ENCODE measurements at regions not wholly inside any gene's neighbourhood (a gene's known extent, or its start where the extent isn't known, plus 50 kb on each side); places are given as distances from the start of the nearest gene placed in this dataset.

- H3K27ac ChIP-seq: no peak overlapping the region
- no peak for TF ChIP-seq ZFX (IDR thresholded peaks at IDR 0.05)
- TF ChIP-seq, protein P1, sequence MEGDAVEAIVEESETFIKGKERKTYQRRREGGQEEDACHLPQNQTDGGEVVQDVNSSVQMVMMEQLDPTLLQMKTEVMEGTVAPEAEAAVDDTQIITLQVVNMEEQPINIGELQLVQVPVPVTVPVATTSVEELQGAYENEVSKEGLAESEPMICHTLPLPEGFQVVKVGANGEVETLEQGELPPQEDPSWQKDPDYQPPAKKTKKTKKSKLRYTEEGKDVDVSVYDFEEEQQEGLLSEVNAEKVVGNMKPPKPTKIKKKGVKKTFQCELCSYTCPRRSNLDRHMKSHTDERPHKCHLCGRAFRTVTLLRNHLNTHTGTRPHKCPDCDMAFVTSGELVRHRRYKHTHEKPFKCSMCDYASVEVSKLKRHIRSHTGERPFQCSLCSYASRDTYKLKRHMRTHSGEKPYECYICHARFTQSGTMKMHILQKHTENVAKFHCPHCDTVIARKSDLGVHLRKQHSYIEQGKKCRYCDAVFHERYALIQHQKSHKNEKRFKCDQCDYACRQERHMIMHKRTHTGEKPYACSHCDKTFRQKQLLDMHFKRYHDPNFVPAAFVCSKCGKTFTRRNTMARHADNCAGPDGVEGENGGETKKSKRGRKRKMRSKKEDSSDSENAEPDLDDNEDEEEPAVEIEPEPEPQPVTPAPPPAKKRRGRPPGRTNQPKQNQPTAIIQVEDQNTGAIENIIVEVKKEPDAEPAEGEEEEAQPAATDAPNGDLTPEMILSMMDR (conservative IDR thresholded peaks at IDR 0.05): no peak
Measured at GRCh38 chr17:79533116-79533515, 77.7 kb downstream of the RBFOX3 start.

- H3K27ac ChIP-seq: no peak overlapping the region
- TF ChIP-seq, protein P1 (conservative IDR thresholded peaks at IDR 0.05): no peak
- no peak for TF ChIP-seq ZFX (IDR thresholded peaks at IDR 0.05)
Measured at GRCh38 chr17:79532107-79532790, 78.6 kb downstream of the RBFOX3 start.

DNA sequence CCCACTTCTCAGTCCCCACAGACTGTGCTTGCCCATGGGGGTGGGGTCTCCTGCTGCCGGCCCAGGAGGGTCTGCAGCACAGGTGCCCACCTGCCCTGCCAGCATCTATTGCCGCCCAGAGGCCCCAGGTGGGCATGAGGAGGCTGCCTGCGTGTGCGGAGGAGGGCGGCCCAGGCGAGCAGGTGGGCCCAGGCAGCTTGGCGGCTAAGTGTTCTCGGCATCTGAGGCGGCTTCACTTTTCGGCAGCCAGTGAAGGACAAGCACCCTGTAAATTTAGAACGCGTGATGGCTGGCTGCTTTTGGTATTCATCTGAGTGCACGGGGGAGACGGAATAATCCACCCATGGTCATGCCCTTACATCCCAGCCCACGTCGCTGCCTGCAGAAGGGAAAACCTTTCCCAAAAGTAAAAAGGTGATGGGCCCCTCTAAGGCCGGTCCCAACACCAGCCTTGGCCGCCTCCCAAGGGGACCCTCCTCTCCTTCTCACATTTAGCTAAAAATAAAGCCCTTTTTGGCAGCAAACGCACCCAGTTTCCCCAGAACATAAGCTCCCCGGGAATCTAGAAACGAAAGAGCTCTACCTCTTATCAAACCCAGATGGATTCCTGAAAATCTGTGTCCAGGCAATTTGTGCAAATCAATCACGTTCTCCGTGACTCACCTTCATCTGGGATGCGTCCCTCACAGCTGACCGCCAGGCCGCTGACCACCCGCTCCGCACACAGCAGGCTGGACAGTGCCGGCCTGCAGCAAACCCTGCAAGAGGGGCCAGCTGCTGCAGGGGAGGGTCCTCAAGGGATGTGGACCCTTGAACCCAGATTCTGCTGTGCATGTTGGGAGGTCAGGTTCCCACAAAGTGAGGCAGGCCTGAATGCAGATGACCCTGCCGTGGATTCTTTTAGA is 79.4 kb downstream of the RBFOX3 start:
- TF ChIP-seq ZFX (IDR thresholded peaks at IDR 0.05): no peak
- TF ChIP-seq, protein P1 (conservative IDR thresholded peaks at IDR 0.05): no peak
- H3K27ac ChIP-seq: no peak overlapping the region

DNA sequence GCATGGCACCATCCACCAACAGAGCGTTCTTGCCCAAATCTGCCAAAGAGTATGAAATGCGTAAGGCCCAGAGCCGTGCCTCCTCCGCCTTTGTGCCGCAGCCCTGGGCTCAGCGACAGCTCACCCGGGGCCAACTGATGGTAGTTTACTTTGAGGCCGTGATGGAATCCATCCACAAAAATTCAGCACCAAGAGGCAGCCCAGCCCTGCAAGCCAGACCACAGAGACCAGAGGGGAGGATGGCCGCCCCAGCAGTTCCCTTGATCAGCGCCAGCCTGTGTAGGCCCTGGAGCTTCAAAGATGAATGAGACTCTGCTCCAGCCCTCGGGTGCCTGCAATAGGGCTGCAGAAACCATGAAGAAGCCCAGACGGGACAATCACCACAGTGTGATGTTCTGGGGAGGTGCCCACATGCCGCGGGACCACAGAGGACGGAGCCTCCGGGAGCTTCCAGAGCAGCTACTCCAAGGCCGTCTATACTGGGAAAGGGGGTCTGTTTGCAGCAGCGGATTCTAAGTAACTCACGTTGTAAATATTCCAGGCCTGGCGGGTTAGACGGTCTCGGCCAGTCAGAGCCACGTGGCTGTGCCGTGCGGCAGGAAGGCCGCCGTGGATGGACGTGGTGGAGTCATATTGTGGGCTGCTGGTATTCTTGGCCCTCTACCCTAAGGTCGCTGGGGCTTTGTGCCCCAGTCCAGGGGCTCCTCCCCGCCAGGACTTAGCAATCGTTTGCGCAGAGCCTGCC is 80.3 kb downstream of the RBFOX3 start:
- no peak overlapping the region for H3K27ac ChIP-seq
- TF ChIP-seq, protein P1 (conservative IDR thresholded peaks at IDR 0.05): no peak
- no peak for TF ChIP-seq ZFX (IDR thresholded peaks at IDR 0.05)

DNA sequence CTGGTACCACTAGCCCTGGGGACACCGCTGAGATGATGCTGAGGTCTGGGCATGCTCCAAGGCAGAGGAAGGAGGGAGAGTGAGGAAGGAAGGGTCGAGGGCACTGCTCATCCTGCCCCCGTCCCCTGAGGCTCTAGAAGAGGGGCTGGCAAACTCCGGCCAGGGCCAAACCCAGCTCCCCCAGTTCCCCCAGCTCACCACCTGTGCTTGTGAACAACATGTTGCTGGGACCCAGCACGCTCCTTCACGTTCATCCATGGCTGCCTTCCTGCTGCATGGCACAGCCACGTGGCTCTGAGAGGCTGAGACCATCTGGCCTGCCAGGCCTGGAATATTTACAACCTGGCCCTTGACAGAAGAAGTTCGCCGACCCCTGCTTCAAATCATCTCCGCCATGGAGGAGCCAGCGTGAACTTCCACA is 81.2 kb downstream of the RBFOX3 start:
- H3K27ac ChIP-seq: no peak overlapping the region
- TF ChIP-seq, protein P1 (conservative IDR thresholded peaks at IDR 0.05): no peak
- TF ChIP-seq ZFX (IDR thresholded peaks at IDR 0.05): no peak

GRCh38 chr17:79528592-79529125 is 82.2 kb downstream of the RBFOX3 start:
- no peak overlapping the region for H3K27ac ChIP-seq
- no peak for TF ChIP-seq ZFX (IDR thresholded peaks at IDR 0.05)
- TF ChIP-seq, protein P1 (conservative IDR thresholded peaks at IDR 0.05): no peak

Data from C4-2B (cell line).